ENCODE measurements at regions not wholly inside any gene's neighbourhood (a gene's known extent, or its start where the extent isn't known, plus 50 kb on each side); places are given as distances from the start of the nearest gene placed in this dataset.

GRCh38 chr18:71370671-71371445, 1082.0 kb downstream of the SOCS6 start:
- no peak for TF ChIP-seq CTCF (IDR thresholded peaks at IDR 0.05)

- no peak for TF ChIP-seq CTCF (IDR thresholded peaks at IDR 0.05)
These were observed 1081.2 kb downstream of the SOCS6 start for GRCh38 chr18:71370095-71370494.

- no peak for TF ChIP-seq CTCF (IDR thresholded peaks at IDR 0.05)
These were observed 1073.3 kb downstream of the SOCS6 start for GRCh38 chr18:71362140-71362539.

- TF ChIP-seq CTCF (IDR thresholded peaks at IDR 0.05) = no peak
These were observed 1063.8 kb downstream of the SOCS6 start for GRCh38 chr18:71352618-71353017.

GRCh38 chr18:71336576-71337210, 1047.8 kb downstream of the SOCS6 start:
- no peak for TF ChIP-seq CTCF (IDR thresholded peaks at IDR 0.05)

- no peak for TF ChIP-seq CTCF (IDR thresholded peaks at IDR 0.05)
These were observed 1040.7 kb downstream of the SOCS6 start for GRCh38 chr18:71329563-71329962.

GRCh38 chr18:71329114-71329513, 1040.3 kb downstream of the SOCS6 start:
- no peak for TF ChIP-seq CTCF (IDR thresholded peaks at IDR 0.05)
